GM12878 (cell line): ENCODE measurements at regions not wholly inside any gene's neighbourhood (a gene's known extent, or its start where the extent isn't known, plus 50 kb on each side); places are given as distances from the start of the nearest gene placed in this dataset.

ENCODE experiments used
- ATAC-seq: fragments of 200-7000 bp; cut with Tn5 transposase; 3 replicates; pipeline ENCODE4 v1.9.1; 2020; ENCODE audit warnings: mild to moderate bottlenecking, moderate library complexity
- BruUV-seq: library from RNA; stranded (reverse); fragments of 400-500 nt; replicated peaks from 2 replicates; lab custom pipeline; 2021; lab: Mats Ljungman, UMichigan
- CTCF ChIA-PET: fragments of 300-600 bp; sonication (Branson Sonifier 250); formaldehyde crosslinking; extraction: SDS; loops from one replicate; lab custom pipeline; 2021; ENCODE audit warnings: inconsistent platforms; lab: Yijun Ruan, JAX
- POLR2A ChIA-PET: fragments of 350-600 bp; formaldehyde crosslinking; extraction: SDS; loops from one replicate; lab custom pipeline; 2021; ENCODE audit warnings: inconsistent platforms; lab: Charles Lee
- RAD21 ChIA-PET: fragments of 300-600 bp; sonication (Branson Sonifier 250); formaldehyde crosslinking; loops from one replicate; lab custom pipeline; 2023; ENCODE audit warnings: antibody characterized with exemption; ENCODE audit not compliant: unreplicated experiment; lab: Charles Lee
- SMC1A ChIA-PET: fragments of 300-600 bp; sonication (Branson Sonifier 250); formaldehyde crosslinking; loops from one replicate; lab custom pipeline; 2023; ENCODE audit not compliant: unreplicated experiment, uncharacterized antibody; lab: Charles Lee
- DNase-seq: peaks from one replicate; pipeline ENCODE4 v3.0.0-alpha.2; 2011; ENCODE audit warnings: low read depth, low spot score
- FAIRE-seq: peaks from 3 replicates; lab custom pipeline; 2011; peaks lifted over from hg19 to GRCh38; lab: Jason Lieb, UNC
- H2AFZ ChIP-seq: 2 replicates; pipeline ENCODE4 v1.6.0; 2011; ENCODE audit warnings: low read depth, low read length, control low read depth; ENCODE audit not compliant: control insufficient read depth
- H3K27ac ChIP-seq: 2 replicates; pipeline ENCODE4 v1.5.1; 2011; ENCODE audit warnings: control low read depth; ENCODE audit not compliant: control insufficient read depth, insufficient read depth
- H3K27me3 ChIP-seq, 2 experiments: replicated peaks in 1 of 2; 2 replicates each; pipeline versions ENCODE4 v1.6.0 to v1.6.1; 2011; ENCODE audit warnings: low read length in 1 of 2; ENCODE audit not compliant: control insufficient read depth in 2 of 2, insufficient read depth in 2 of 2
- H3K36me3 ChIP-seq, 2 experiments: 2 replicates each; pipeline ENCODE4 v1.5.1; 2011; ENCODE audit warnings: low read length in 1 of 2; ENCODE audit not compliant: control insufficient read depth in 2 of 2, insufficient read depth in 2 of 2
- H3K4me1 ChIP-seq: 2 replicates; pipeline ENCODE4 v1.6.1; 2011; ENCODE audit warnings: mild to moderate bottlenecking, low read length, moderate library complexity, mixed read lengths; ENCODE audit not compliant: control insufficient read depth, insufficient read depth
- H3K4me2 ChIP-seq: 2 replicates; pipeline ENCODE4 v1.6.0; 2011; ENCODE audit warnings: control low read depth; ENCODE audit not compliant: control insufficient read depth, insufficient read depth
- H3K4me3 ChIP-seq: fragments of 200-600 bp; sonication (generic); 2 replicates; pipeline ENCODE4 v1.5.1; 2016
- H3K79me2 ChIP-seq: 2 replicates; pipeline ENCODE4 v1.6.0; 2011; ENCODE audit warnings: low read length; ENCODE audit not compliant: control insufficient read depth, insufficient read depth
- H3K9ac ChIP-seq: 2 replicates; pipeline ENCODE4 v1.8.0; 2011; ENCODE audit warnings: low read length, control low read depth, mixed read lengths; ENCODE audit not compliant: control insufficient read depth, insufficient read depth
- H3K9me3 ChIP-seq: replicated peaks from 3 replicates; pipeline ENCODE4 v1.5.1; 2011; ENCODE audit warnings: mild to moderate bottlenecking, low read length; ENCODE audit not compliant: control insufficient read depth, insufficient read depth
- H4K20me1 ChIP-seq: 2 replicates; pipeline ENCODE4 v1.6.0; 2011; ENCODE audit not compliant: control insufficient read depth, insufficient read depth
- BMI1 ChIP-seq: fragments of 450-650 bp; IDR thresholded peaks from 2 replicates; pipeline ENCODE4 v1.6.1; 2016; ENCODE audit warnings: mild to moderate bottlenecking, moderate library complexity, borderline replicate concordance
- CREB1 ChIP-seq: IDR thresholded peaks from 2 replicates; pipeline ENCODE4 v1.6.1; 2012; ENCODE audit warnings: low read depth, mild to moderate bottlenecking, inconsistent platforms
- NBN ChIP-seq: fragments of 450-650 bp; IDR thresholded peaks from 2 replicates; pipeline ENCODE4 v1.6.1; 2016
- NFIC ChIP-seq: IDR thresholded peaks from 2 replicates; pipeline ENCODE4 v1.6.1; 2012; ENCODE audit warnings: low read depth, mild to moderate bottlenecking, inconsistent platforms, low read length, moderate library complexity
- SREBF1 ChIP-seq: IDR thresholded peaks from 2 replicates; pipeline ENCODE4 v1.6.1; 2012; ENCODE audit warnings: mild to moderate bottlenecking, low read length
- TARDBP ChIP-seq: IDR thresholded peaks from 2 replicates; pipeline ENCODE4 v1.6.1; 2016; ENCODE audit warnings: borderline replicate concordance
- ZNF622 ChIP-seq: fragments of 450-650 bp; IDR thresholded peaks from 2 replicates; pipeline ENCODE4 v1.6.1; 2017; ENCODE audit warnings: mild to moderate bottlenecking, inconsistent platforms
- ZZZ3 ChIP-seq: IDR thresholded peaks from 2 replicates; pipeline ENCODE4 v1.6.1; 2011; ENCODE audit warnings: low read depth; ENCODE audit not compliant: control insufficient read depth, insufficient read length
- WGBS: methylation state at CpG from one replicate; pipeline ENCODE4 v1.1.6; 2016; ENCODE audit warnings: low lambda C conversion rate; ENCODE audit not compliant: insufficient replicate concordance, insufficient coverage; ENCODE audit errors: missing lambda C conversion rate; 5-methylcytosine and 5-hydroxymethylcytosine counted together
- in situ Hi-C: fragments of 300-500 bp; cut with MboI; formaldehyde crosslinking; loops from 9 replicates; pipeline ENCODE4 v1.14.3; 2018; ENCODE audit warnings: mixed read lengths
- intact Hi-C: fragments of 100-400 bp; cut with micrococcal nuclease; formaldehyde crosslinking; loops from one replicate; pipeline ENCODE4 v1.14.2; 2022; ENCODE audit not compliant: unreplicated experiment
- TF ChIP-seq, protein P1 (sequence below): IDR thresholded peaks from 2 replicates; pipeline ENCODE4 v1.6.1; 2012; ENCODE audit warnings: low read depth, low read length, improper control_type of control experiment

- ChIA-PET RAD21 (no interaction called here), POLR2A (no interaction called here), CTCF (no interaction called here), SMC1A (interaction anchor here (1.0 to 1.6 kb wide), 2 partner anchors 82 to 103 kb away, joined by 3 to 6 read pairs; no protein-coding TSS in a partner anchor)
- TF ChIP-seq ZNF622: no peak
- Histone ChIP-seq H4K20me1 (no peaks in the 10 kb centered on the region), H3K27ac (no peak overlapping the region), H3K36me3 (no peaks in the 10 kb centered on the region), H3K27me3 (no peaks in the 10 kb centered on the region; a peak in 1 of 4 replicates), H2AFZ (no peak overlapping the region), H3K4me2 (no peak overlapping the region), H3K4me3 (no peak overlapping the region), H3K9me3 (no peaks in the 10 kb centered on the region), H3K79me2 (no peaks in the 10 kb centered on the region), H3K4me1 (no peaks in the 10 kb centered on the region), H3K9ac (no peak overlapping the region)
- BruUV-seq: no TSS peak
- FAIRE-seq: no peak
- in situ Hi-C loops: no loop called here
- no peak for ATAC-seq
- intact Hi-C loops: loop anchor here (10.0 kb wide), 1 partner anchor 199 kb away; no protein-coding TSS in a partner anchor
- DNase-seq: no peak
- WGBS: 67% methylated on average over 1 of the region's 1 CpG
These were observed 320.1 kb upstream of the NDST4 start for GRCh38 chr4:115433491-115433890.

- TF ChIP-seq BMI1: no peak
- TF ChIP-seq NFIC: no peak
- no peak for TF ChIP-seq NBN
- TF ChIP-seq, protein P1, sequence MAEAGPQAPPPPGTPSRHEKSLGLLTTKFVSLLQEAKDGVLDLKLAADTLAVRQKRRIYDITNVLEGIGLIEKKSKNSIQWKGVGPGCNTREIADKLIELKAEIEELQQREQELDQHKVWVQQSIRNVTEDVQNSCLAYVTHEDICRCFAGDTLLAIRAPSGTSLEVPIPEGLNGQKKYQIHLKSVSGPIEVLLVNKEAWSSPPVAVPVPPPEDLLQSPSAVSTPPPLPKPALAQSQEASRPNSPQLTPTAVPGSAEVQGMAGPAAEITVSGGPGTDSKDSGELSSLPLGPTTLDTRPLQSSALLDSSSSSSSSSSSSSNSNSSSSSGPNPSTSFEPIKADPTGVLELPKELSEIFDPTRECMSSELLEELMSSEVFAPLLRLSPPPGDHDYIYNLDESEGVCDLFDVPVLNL: no peak
- TF ChIP-seq SREBF1: no peak
- TF ChIP-seq ZZZ3: no peak
- TF ChIP-seq CREB1: no peak
- TF ChIP-seq TARDBP: no peak
- TF ChIP-seq, all 136 proteins: peak for 0
- Histone ChIP-seq H3K27me3 (no peaks in the 10 kb centered on the region; a peak in 1 of 4 replicates), H4K20me1 (no peaks in the 10 kb centered on the region), H3K79me2 (no peaks in the 10 kb centered on the region), H3K4me2 (no peak overlapping the region), H3K4me1 (no peaks in the 10 kb centered on the region), H3K9me3 (no peaks in the 10 kb centered on the region), H3K36me3 (no peaks in the 10 kb centered on the region), H3K9ac (no peak overlapping the region), H2AFZ (no peak overlapping the region), H3K27ac (no peak overlapping the region), H3K4me3 (no peak overlapping the region)
- CTCF ChIA-PET: interaction anchor here (1.1 kb wide), 1 partner anchor 476 kb away, joined by 3 read pairs; no protein-coding TSS in a partner anchor
- SMC1A ChIA-PET: no interaction called here
- POLR2A ChIA-PET: interaction anchor here (0.9 kb wide), 1 partner anchor 10 kb away, joined by 3 read pairs; no protein-coding TSS in a partner anchor
- in situ Hi-C loops (no loop called here), intact Hi-C loops (loop anchor here (10.0 kb wide), 1 partner anchor 195 kb away; no protein-coding TSS in a partner anchor)
- FAIRE-seq (no peak), DNase-seq (no peak), ATAC-seq (no peak)
- WGBS: 9% methylated on average over 3 of the region's 3 CpGs
- RAD21 ChIA-PET: no interaction called here
- no TSS peak for BruUV-seq
These were observed 316.6 kb upstream of the NDST4 start for GRCh38 chr4:115430024-115430423.
